ENCODE measurements at regions not wholly inside any gene's neighbourhood (a gene's known extent, or its start where the extent isn't known, plus 50 kb on each side); places are given as distances from the start of the nearest gene placed in this dataset.

GRCh38 chr3:5068531-5069050 is 53.5 kb upstream of the ARL8B start:
- Histone ChIP-seq H3K36me3 (no peaks in the 10 kb centered on the region), H3K9me3 (no peaks in the 10 kb centered on the region), H3K4me3 (no peak overlapping the region), H3K4me1 (peaks cover 22% of the 10 kb centered on the region), H3K27ac (no peak overlapping the region), H3K27me3 (no peaks in the 10 kb centered on the region)
- DNase-seq (ENCODE audit: low spot score in 2 of 2), result no peak
- 87% methylated on average over 14 of the region's 14 CpGs for WGBS
- TF ChIP-seq EP300 (IDR thresholded peaks at IDR 0.05) (no peak), POLR2A (IDR thresholded peaks at IDR 0.05) (no peak)

- Histone ChIP-seq H3K4me1 (peaks cover 22% of the 10 kb centered on the region), H3K4me3 (no peak overlapping the region), H3K36me3 (no peaks in the 10 kb centered on the region), H3K9me3 (no peaks in the 10 kb centered on the region), H3K27me3 (no peaks in the 10 kb centered on the region), H3K27ac (no peak overlapping the region)
- no peak for DNase-seq (ENCODE audit: low spot score in 2 of 2)
- TF ChIP-seq CTCF (IDR thresholded peaks at IDR 0.05) (no peak), EP300 (IDR thresholded peaks at IDR 0.05) (no peak), POLR2AphosphoS5 (IDR thresholded peaks at IDR 0.05) (no peak), POLR2A (IDR thresholded peaks at IDR 0.05) (no peak)
- 93% methylated on average over 2 of the region's 2 CpGs for WGBS
Measured at GRCh38 chr3:5069627-5070026, 52.5 kb upstream of the ARL8B start.

DNA sequence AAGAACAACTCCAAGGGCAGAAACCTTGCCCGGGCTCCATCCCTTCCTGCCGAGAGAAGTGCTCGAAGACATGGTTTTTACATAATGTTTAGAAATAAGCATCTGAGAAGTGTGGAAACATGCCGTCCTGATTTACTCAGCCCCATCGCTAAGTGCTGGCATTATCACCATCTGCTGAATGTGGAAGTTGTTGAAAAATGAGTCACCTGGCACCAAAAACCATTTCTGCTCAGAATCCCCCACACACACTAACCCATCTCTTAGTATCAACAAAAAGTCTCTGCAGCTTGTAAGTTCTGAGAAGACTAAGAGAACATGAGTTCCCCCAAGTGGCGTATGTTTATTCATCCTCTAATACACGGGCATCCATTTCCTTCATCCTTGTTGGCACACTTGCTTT is 51.0 kb upstream of the ARL8B start:
- H3K4me3 ChIP-seq, result no peak overlapping the region
- TF ChIP-seq CTCF (IDR thresholded peaks at IDR 0.05) (no peak), EP300 (IDR thresholded peaks at IDR 0.05) (no peak), POLR2AphosphoS5 (IDR thresholded peaks at IDR 0.05) (no peak), POLR2A (IDR thresholded peaks at IDR 0.05) (no peak)
- H3K9me3 ChIP-seq, result no peaks in the 10 kb centered on the region
- H3K4me1 ChIP-seq, result peaks cover 22% of the 10 kb centered on the region
- no peaks in the 10 kb centered on the region for H3K27me3 ChIP-seq
- no peak overlapping the region for H3K27ac ChIP-seq
- WGBS, result 28% methylated on average over 7 of the region's 7 CpGs
- H3K36me3 ChIP-seq, result no peaks in the 10 kb centered on the region
- DNase-seq (ENCODE audit: low spot score in 2 of 2), result no peak

GRCh38 chr3:5072100-5072816 is 49.8 kb upstream of the ARL8B start:
- no peaks in the 10 kb centered on the region for H3K27me3 ChIP-seq
- no peak overlapping the region for H3K4me3 ChIP-seq
- peaks cover 22% of the 10 kb centered on the region for H3K4me1 ChIP-seq
- WGBS, result 64% methylated on average over 4 of the region's 4 CpGs
- H3K27ac ChIP-seq, result peak overlapping the region; percentile 50
- no peaks in the 10 kb centered on the region for H3K9me3 ChIP-seq
- DNase-seq (ENCODE audit: low spot score in 2 of 2), result peak in 1 of 2 donors; percentile 68
- no peaks in the 10 kb centered on the region for H3K36me3 ChIP-seq
- TF ChIP-seq POLR2A (IDR thresholded peaks at IDR 0.05) (no peak), CTCF (IDR thresholded peaks at IDR 0.05) (no peak), POLR2AphosphoS5 (IDR thresholded peaks at IDR 0.05) (peak in 2 of 3 donors; percentile 64 to 72), EP300 (IDR thresholded peaks at IDR 0.05) (no peak)
